ENCODE measurements at regions not wholly inside any gene's neighbourhood (a gene's known extent, or its start where the extent isn't known, plus 50 kb on each side); places are given as distances from the start of the nearest gene placed in this dataset.
"Not testable (repeated sequence)": the region's sequence is repeated elsewhere in the genome, so short reads cannot be mapped to it uniquely, and the experiment has no call there.

- DNase-seq (ENCODE audit: low read depth) = no peak
Measured at GRCh38 chr7:149606826-149607225, 109.2 kb upstream of the ZNF746 start.

- no peak for DNase-seq (ENCODE audit: low read depth)
Measured at GRCh38 chr7:149605696-149606095, 108.1 kb upstream of the ZNF746 start.

GRCh38 chr7:149604521-149604920, 106.9 kb upstream of the ZNF746 start:
- DNase-seq (ENCODE audit: low read depth) = no peak

- DNase-seq (ENCODE audit: low read depth) = not testable (repeated sequence)
Measured at GRCh38 chr7:149600669-149601330, 103.2 kb upstream of the ZNF746 start.

- DNase-seq (ENCODE audit: low read depth) = no peak
Measured at GRCh38 chr7:149599636-149600206, 102.1 kb upstream of the ZNF746 start.

- no peak for DNase-seq (ENCODE audit: low read depth)
Measured at GRCh38 chr7:149598721-149599308, 101.2 kb upstream of the ZNF746 start.

- not testable (repeated sequence) for DNase-seq (ENCODE audit: low read depth)
Measured at GRCh38 chr7:149597789-149598188, 100.2 kb upstream of the ZNF746 start.

- no peak for DNase-seq (ENCODE audit: low read depth)
Measured at GRCh38 chr7:149595541-149595940, 97.9 kb upstream of the ZNF746 start.

GRCh38 chr7:149595078-149595477, 97.5 kb upstream of the ZNF746 start:
- DNase-seq (ENCODE audit: low read depth) = no peak

GRCh38 chr7:149588930-149589329, 91.3 kb upstream of the ZNF746 start:
- no peak for DNase-seq (ENCODE audit: low read depth)

GRCh38 chr7:149586646-149587645, 89.3 kb upstream of the ZNF746 start:
- no peak for DNase-seq (ENCODE audit: low read depth)

GRCh38 chr7:149584530-149584929, 86.9 kb upstream of the ZNF746 start:
- DNase-seq (ENCODE audit: low read depth) = no peak

- no peak for DNase-seq (ENCODE audit: low read depth)
Measured at GRCh38 chr7:149584009-149584408, 86.4 kb upstream of the ZNF746 start.

GRCh38 chr7:149580328-149580727, 82.7 kb upstream of the ZNF746 start:
- DNase-seq (ENCODE audit: low read depth) = no peak

- not testable (repeated sequence) for DNase-seq (ENCODE audit: low read depth)
Measured at GRCh38 chr7:149579365-149579764, 81.8 kb upstream of the ZNF746 start.

GRCh38 chr7:149574428-149574827, 76.8 kb upstream of the ZNF746 start:
- DNase-seq (ENCODE audit: low read depth) = not testable (repeated sequence)

- no peak for DNase-seq (ENCODE audit: low read depth)
Measured at GRCh38 chr7:149573519-149573918, 75.9 kb upstream of the ZNF746 start.

GRCh38 chr7:149572920-149573319, 75.3 kb upstream of the ZNF746 start:
- not testable (repeated sequence) for DNase-seq (ENCODE audit: low read depth)

GRCh38 chr7:149570784-149571183, 73.2 kb upstream of the ZNF746 start:
- DNase-seq (ENCODE audit: low read depth) = no peak

- no peak for DNase-seq (ENCODE audit: low read depth)
Measured at GRCh38 chr7:149569726-149570422, 72.3 kb upstream of the ZNF746 start.

GRCh38 chr7:149569025-149569725, 71.6 kb upstream of the ZNF746 start:
- DNase-seq (ENCODE audit: low read depth) = no peak

Measured in forelimb muscle (tissue), 1 donor.